T-helper 1 cell treated with Interleukin-12 subunit alpha and Interleukin-12 subunit beta and Interleukin-4 antibody, amounts not matched to agents 30 μg/mL and 1 μg/mL, for 36 hours (primary cell): ENCODE measurements at regions not wholly inside any gene's neighbourhood (a gene's known extent, or its start where the extent isn't known, plus 50 kb on each side); places are given as distances from the start of the nearest gene placed in this dataset.

Experiments
- H3K27ac Mint-ChIP-seq: one replicate; pipeline ENCODE4 v1.8.0; 2021; ENCODE audit warnings: mild to moderate bottlenecking, mixed read lengths
- H3K27me3 Mint-ChIP-seq: one replicate; pipeline ENCODE4 v1.8.0; 2021; ENCODE audit warnings: low read depth, mixed read lengths
- H3K36me3 Mint-ChIP-seq: one replicate; pipeline ENCODE4 v1.8.0; 2021; ENCODE audit warnings: low read depth, mixed read lengths
- H3K4me1 Mint-ChIP-seq: one replicate; pipeline ENCODE4 v1.8.0; 2021; ENCODE audit warnings: low read depth, mixed read lengths
- H3K4me3 Mint-ChIP-seq: one replicate; pipeline ENCODE4 v1.8.0; 2021; ENCODE audit warnings: mild to moderate bottlenecking, moderate library complexity, mixed read lengths
- H3K9me3 Mint-ChIP-seq: one replicate; pipeline ENCODE4 v1.8.0; 2021; ENCODE audit warnings: mixed read lengths

DNA sequence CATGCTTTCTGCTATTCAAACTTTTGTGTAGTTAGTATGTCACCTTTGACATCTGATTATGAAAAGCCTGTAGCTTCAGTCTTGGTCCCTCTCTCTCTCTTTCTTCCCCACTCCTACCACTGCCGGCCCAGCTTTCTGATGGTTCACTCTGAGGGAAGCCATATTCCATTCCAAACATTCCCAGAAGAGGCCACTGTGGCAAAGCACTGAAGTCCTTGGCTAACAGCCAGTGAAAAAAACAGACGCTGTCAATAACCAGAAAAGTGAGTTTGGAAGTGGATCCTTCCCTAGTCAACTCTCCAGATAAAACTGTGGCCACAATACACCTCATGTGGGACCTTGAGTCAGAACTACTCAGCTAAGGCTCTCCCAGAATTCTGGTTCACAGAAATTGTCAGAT is 950.7 kb upstream of the PHF14 start:
- no peak overlapping the region for H3K27ac Mint-ChIP-seq
- no peak overlapping the region for H3K4me3 Mint-ChIP-seq
- H3K36me3 Mint-ChIP-seq = no peaks in the 10 kb centered on the region
- peaks cover 7% of the 10 kb centered on the region for H3K9me3 Mint-ChIP-seq
- no peaks in the 10 kb centered on the region for H3K27me3 Mint-ChIP-seq
- H3K4me1 Mint-ChIP-seq = no peaks in the 10 kb centered on the region

DNA sequence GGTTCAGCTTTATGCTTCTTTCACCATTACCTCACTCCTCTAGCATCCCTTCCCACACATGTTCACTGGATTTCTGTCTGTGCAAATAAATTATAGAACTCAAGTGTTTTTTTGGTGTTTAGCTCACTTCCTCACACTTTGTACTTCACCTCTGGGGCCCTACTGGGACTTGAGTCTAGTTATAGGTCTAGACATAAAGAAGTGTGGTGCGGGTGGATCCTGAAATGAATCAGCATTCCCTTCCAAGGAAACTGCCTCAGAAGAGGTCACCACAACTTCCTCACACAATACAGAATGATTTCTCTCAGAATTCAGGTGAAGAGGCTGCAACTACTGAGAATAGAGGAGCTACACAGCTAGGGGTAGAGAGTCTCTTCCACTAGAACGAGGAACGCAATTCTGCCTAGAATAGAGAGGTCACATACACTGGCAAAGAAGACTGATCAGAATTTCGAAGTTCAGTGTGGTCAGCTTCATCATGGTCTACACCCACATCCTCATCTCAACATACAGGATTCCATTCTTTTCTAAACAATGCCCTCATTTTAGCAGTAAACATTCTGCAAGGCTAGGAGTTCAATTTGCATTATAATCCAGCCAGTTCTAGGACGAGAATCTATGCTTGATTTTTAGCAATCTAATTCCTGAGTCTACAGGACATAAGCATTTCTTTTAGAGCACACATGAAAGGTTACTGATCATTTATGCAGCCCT is 938.7 kb upstream of the PHF14 start:
- Mint-ChIP-seq H3K4me1 (no peaks in the 10 kb centered on the region), H3K36me3 (no peaks in the 10 kb centered on the region), H3K9me3 (peaks cover 6% of the 10 kb centered on the region), H3K27ac (no peak overlapping the region), H3K27me3 (no peaks in the 10 kb centered on the region), H3K4me3 (no peak overlapping the region)

DNA sequence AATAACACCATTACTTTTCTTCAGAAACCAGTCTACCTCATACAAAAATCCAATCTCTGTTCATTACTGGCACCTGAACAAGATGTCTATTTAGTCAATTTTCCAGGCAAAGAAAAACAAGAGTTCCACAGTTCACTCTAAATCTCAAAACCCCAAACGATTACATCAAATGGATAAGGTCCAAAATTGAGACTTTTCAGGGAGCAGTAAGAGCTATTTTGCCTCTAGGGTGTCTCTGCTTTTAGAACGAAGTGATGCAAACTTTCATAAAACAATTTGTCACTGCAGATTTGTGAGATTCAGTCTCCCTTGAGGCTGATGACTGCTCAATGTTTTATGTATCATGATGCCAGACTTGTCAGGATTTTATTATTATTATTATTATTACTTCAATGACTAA is 937.0 kb upstream of the PHF14 start:
- H3K36me3 Mint-ChIP-seq = no peaks in the 10 kb centered on the region
- H3K4me3 Mint-ChIP-seq = no peak overlapping the region
- no peak overlapping the region for H3K27ac Mint-ChIP-seq
- peaks cover 6% of the 10 kb centered on the region for H3K9me3 Mint-ChIP-seq
- H3K4me1 Mint-ChIP-seq = no peaks in the 10 kb centered on the region
- H3K27me3 Mint-ChIP-seq = no peaks in the 10 kb centered on the region

DNA sequence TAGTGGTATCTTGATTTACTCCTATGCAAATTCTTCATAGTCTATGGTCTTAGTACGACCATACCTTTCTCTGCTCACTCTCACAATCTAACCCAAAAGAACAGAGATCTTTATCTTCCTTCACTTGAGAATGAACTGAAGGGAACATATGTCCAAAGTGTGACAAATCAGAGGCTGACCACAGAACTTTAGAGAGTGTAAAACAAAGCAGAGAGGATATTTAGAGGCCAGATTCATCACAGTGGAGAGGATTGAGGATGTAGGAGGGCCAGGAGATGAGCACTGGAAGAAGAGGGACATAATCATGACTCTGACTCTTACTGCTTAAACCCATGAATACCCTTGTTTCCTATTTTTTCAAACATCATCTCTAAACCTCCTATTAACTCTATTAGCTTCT is 935.3 kb upstream of the PHF14 start:
- Mint-ChIP-seq H3K4me1 (no peaks in the 10 kb centered on the region), H3K27me3 (no peaks in the 10 kb centered on the region), H3K36me3 (no peaks in the 10 kb centered on the region), H3K4me3 (no peak overlapping the region), H3K27ac (no peak overlapping the region), H3K9me3 (peaks cover 6% of the 10 kb centered on the region)

DNA sequence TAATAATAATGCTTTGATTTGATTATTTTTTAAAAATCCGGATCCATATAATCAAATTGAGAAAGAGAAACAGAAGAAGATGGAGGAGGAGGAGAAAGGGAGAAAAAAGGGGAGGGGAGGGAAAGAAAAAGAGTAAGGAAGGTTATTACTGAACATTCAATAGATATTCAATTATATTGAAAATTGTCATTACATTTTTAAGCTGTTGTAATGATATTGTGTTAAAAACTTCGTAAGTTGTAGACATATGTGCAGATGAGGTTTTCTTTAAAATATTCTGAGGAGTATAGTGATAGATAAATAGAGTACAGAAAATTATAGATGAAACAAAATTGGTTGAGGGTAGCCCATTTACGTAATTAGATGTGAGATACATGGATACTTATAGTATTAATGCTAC is 933.0 kb upstream of the PHF14 start:
- H3K36me3 Mint-ChIP-seq = no peaks in the 10 kb centered on the region
- no peaks in the 10 kb centered on the region for H3K27me3 Mint-ChIP-seq
- H3K4me3 Mint-ChIP-seq = no peak overlapping the region
- no peak overlapping the region for H3K27ac Mint-ChIP-seq
- peaks cover 1% of the 10 kb centered on the region for H3K9me3 Mint-ChIP-seq
- no peaks in the 10 kb centered on the region for H3K4me1 Mint-ChIP-seq

DNA sequence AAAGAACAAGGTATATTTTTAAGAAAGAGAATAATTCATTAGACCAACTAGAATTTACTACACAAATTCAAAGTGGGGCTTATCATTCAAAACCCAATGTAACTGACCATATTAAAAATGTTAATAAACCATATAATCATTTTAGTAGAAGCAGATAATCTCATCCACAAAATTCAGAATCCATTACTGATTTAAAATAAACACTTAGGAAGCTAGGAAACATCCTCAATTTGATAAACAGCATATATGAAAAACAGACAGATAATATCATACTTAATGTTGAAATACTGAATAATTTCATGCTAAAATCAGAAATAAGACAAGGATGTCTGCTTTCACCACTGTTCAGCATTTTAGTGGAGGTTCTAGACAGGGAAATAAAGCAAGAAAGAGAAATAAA is 902.8 kb upstream of the PHF14 start:
- no peak overlapping the region for H3K27ac Mint-ChIP-seq
- H3K4me1 Mint-ChIP-seq = no peaks in the 10 kb centered on the region
- H3K36me3 Mint-ChIP-seq = no peaks in the 10 kb centered on the region
- peaks cover 2% of the 10 kb centered on the region for H3K9me3 Mint-ChIP-seq
- no peaks in the 10 kb centered on the region for H3K27me3 Mint-ChIP-seq
- H3K4me3 Mint-ChIP-seq = no peak overlapping the region

DNA sequence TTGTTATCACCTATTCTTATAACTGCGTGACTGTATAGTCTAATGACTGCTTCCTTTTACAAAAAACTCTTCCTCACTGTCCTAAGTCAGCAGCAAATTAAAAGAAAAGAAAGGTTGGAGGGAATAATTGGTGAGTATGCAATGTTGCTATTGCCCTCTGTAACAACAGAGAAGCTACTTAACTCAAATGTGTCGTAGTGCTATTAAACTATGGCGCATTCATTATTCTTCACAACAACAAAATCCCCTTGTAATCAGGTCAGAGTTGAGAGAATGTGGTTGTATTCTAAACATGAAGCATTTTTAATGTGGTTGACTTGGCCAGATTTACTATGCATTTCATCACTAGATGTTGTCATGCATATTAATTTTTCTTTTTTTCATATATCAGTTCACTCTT is 897.8 kb upstream of the PHF14 start:
- Mint-ChIP-seq H3K36me3 (no peaks in the 10 kb centered on the region), H3K27me3 (no peaks in the 10 kb centered on the region), H3K27ac (no peak overlapping the region), H3K9me3 (peaks cover 4% of the 10 kb centered on the region), H3K4me1 (no peaks in the 10 kb centered on the region), H3K4me3 (no peak overlapping the region)

DNA sequence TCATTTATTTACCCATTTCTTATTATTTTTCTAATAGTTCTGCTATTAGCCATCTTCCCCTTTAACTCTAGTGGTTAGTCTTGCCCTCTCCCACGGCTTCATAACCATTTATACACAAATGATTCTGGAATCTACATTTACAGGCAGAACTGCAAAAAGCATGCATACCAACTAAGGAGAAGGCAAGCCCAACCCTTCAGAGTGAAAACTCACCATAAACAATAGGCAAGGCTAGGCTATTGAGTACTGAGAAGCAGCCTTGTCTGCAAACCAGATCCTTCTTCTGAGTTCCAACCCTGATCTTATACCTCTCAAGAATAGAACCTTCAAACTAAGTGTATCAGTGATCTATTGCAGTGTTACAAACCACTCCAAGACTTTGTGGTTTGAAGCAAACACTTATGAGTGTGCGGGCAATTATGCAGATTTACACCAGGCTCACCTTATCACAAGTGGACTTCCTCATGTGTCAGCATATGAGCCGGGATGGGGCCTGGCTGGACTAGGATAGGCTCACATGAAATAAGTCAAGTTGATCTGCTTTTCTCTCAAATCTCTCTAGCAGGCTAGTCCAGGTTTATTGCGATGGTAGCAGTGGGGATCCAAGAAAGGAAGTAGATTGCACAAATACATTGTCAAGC is 896.9 kb upstream of the PHF14 start:
- no peaks in the 10 kb centered on the region for H3K36me3 Mint-ChIP-seq
- no peaks in the 10 kb centered on the region for H3K27me3 Mint-ChIP-seq
- no peak overlapping the region for H3K4me3 Mint-ChIP-seq
- no peak overlapping the region for H3K27ac Mint-ChIP-seq
- peaks cover 4% of the 10 kb centered on the region for H3K9me3 Mint-ChIP-seq
- no peaks in the 10 kb centered on the region for H3K4me1 Mint-ChIP-seq

DNA sequence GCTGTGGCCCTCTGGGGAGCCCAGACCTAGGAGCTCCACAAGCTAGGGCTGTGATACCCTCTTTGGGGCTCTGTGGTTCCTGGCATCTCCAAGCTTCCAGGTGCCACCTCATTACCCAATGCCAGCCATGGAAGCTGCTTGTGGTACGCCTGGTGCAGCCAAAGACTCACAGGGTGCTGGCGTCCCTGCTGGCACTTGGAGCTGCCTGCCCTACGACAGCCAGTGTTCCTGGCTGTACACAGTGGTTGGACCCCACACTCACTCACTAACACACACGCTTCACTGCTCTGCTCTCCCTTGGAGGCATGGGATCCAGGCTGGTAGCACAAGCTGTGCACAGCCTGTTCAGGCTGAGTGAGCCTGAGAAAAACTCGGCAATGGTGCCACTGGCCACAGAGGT is 894.1 kb upstream of the PHF14 start:
- peaks cover 4% of the 10 kb centered on the region for H3K9me3 Mint-ChIP-seq
- H3K4me3 Mint-ChIP-seq = no peak overlapping the region
- H3K36me3 Mint-ChIP-seq = no peaks in the 10 kb centered on the region
- H3K27me3 Mint-ChIP-seq = no peaks in the 10 kb centered on the region
- H3K27ac Mint-ChIP-seq = no peak overlapping the region
- H3K4me1 Mint-ChIP-seq = no peaks in the 10 kb centered on the region

DNA sequence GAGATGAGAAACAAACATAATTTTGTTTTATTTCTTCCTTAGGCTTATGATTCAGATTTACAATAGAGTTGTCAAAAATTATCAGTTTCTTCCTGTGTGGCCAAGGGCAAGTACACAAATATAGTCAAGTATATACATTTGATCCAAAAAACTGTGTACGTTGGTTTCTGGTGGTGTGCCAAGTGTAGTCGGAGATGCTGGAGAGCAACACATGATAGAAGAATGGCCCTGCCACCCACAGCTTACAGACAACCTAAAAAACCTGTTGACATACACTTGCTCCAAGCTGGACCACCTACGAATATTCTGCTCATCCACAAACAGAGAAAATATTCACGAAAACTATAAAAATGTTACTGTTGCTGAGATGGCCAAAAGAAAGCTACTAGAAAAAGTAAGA is 890.8 kb upstream of the PHF14 start:
- no peaks in the 10 kb centered on the region for H3K27me3 Mint-ChIP-seq
- no peaks in the 10 kb centered on the region for H3K36me3 Mint-ChIP-seq
- no peaks in the 10 kb centered on the region for H3K4me1 Mint-ChIP-seq
- H3K27ac Mint-ChIP-seq = no peak overlapping the region
- H3K9me3 Mint-ChIP-seq = no peaks in the 10 kb centered on the region
- H3K4me3 Mint-ChIP-seq = no peak overlapping the region

DNA sequence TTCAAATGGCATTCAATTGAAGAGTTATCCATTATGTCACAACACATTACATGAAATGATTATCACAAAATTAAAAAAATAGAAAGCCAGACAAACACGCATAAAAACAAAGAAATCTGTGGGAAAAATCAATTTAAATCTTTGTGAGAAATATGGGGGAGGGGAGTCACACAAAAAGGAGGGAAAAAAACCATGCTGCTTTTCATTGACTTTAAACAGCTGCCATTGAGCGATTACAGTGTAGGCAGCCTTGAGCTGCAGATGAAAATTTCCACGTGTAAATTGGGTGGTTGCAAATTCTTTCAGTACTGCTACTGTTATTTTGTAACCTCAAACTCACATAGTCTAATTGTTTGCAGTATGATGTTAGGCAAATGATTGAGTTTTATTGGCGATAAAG is 889.9 kb upstream of the PHF14 start:
- no peaks in the 10 kb centered on the region for H3K9me3 Mint-ChIP-seq
- no peaks in the 10 kb centered on the region for H3K36me3 Mint-ChIP-seq
- H3K4me1 Mint-ChIP-seq = no peaks in the 10 kb centered on the region
- H3K27ac Mint-ChIP-seq = no peak overlapping the region
- H3K4me3 Mint-ChIP-seq = no peak overlapping the region
- H3K27me3 Mint-ChIP-seq = no peaks in the 10 kb centered on the region

DNA sequence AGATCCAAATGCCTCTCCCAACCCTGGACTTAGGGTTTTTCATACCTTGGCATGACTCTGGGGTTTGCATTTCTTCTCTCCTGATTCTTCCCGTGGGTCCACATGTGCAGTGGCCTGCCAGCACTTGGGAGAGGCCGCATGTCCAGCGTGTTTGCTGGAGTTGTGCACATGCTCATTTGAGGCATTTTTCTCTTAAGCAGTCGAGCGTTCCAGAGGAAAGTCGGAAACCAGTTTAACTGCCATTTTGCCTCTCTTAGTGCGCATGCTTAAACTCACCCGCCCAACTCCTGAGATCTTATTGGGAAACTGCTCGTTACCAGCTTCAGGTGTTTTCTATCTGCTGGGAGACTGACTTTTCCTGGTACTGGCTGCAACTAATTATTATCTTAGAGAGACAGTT is 888.4 kb upstream of the PHF14 start:
- Mint-ChIP-seq H3K9me3 (no peaks in the 10 kb centered on the region), H3K36me3 (no peaks in the 10 kb centered on the region), H3K27ac (no peak overlapping the region), H3K27me3 (no peaks in the 10 kb centered on the region), H3K4me1 (no peaks in the 10 kb centered on the region), H3K4me3 (no peak overlapping the region)

DNA sequence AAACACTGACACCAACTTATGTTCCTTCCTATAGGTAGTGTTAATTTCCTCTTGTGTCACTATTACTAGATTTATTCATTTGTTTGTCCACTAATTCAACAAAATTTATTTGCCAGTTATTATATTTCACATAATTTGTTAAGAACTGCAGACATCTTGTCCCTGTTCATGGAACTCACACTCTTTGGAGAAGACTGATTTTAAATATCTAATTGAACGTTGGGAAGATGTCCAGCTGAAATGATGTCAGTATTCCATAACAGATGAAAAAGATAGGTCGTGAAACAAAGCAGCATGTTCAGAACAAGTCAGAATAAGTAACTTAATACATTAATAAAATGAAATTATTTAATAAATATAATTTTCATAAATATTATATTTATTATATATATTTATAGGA is 873.1 kb upstream of the PHF14 start:
- Mint-ChIP-seq H3K36me3 (no peaks in the 10 kb centered on the region), H3K4me3 (no peak overlapping the region), H3K9me3 (peaks cover 5% of the 10 kb centered on the region)

DNA sequence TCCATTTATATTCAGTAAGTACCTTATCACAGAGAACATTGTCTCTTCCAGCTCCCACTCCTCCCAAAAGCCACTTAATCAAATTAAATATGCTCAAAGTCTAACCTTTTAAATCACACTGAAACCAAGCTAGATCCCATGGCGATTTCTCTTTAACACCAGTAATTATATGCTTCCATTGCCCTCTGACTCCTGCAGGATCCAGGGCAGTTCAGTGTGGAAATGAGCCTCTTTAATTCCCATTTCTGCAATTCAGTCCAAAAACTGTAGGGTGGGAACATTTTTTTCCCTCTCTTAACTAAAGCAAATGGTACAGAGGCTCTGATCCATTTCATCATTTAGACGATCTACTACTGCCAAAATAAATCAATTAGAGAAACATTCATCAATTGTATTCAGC is 872.3 kb upstream of the PHF14 start:
- no peak overlapping the region for H3K4me3 Mint-ChIP-seq
- no peaks in the 10 kb centered on the region for H3K4me1 Mint-ChIP-seq
- H3K27me3 Mint-ChIP-seq = no peaks in the 10 kb centered on the region

More for the DNA sequence above, 873.1 kb upstream of the PHF14 start:
- Mint-ChIP-seq H3K4me1 (no peaks in the 10 kb centered on the region), H3K27ac (no peak overlapping the region), H3K27me3 (no peaks in the 10 kb centered on the region)

DNA sequence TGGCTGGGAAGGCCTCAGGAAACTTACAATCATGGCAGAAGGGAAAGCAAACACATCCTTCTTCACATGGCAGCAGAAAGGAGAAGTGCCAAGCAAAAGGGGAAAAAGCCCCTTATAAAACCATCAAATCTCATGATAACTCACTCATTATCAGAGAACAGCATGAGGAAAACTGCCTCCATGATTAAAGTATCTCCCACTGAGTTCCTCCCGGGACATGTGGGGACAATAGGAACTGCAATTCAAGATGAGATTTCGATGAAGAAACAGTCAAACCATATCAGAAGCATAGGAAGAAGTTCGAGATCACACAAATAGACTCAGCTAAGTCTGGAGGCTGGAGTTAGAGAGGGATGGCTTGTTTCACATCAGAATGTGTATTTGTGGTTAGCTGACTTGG is 869.4 kb upstream of the PHF14 start:
- Mint-ChIP-seq H3K4me3 (no peak overlapping the region), H3K9me3 (peaks cover 5% of the 10 kb centered on the region), H3K36me3 (no peaks in the 10 kb centered on the region), H3K27me3 (no peaks in the 10 kb centered on the region), H3K4me1 (no peaks in the 10 kb centered on the region), H3K27ac (no peak overlapping the region)

More for the DNA sequence above, 872.3 kb upstream of the PHF14 start:
- Mint-ChIP-seq H3K36me3 (no peaks in the 10 kb centered on the region), H3K9me3 (peaks cover 5% of the 10 kb centered on the region), H3K27ac (no peak overlapping the region)
